Natural killer cell treated with Interleukin-12 subunit alpha and Interleukin-12 subunit beta and Interleukin-15 and Interleukin-18, amount 100 ng/mL, for 72 hours (primary cell): ENCODE measurements at regions not wholly inside any gene's neighbourhood (a gene's known extent, or its start where the extent isn't known, plus 50 kb on each side); places are given as distances from the start of the nearest gene placed in this dataset.

Source experiments
- ATAC-seq, 2 donors: fragments of 150-1000 bp; cut with Tn5 transposase in 1 of 2; sonication (Bioruptor Pico), chemical (Tn5 transposase) in 1 of 2; 2 replicates each; pipeline ENCODE4 v1.10.0; 2021
- DNase-seq: peaks from one replicate; pipeline ENCODE4 v3.0.0; 2022; ENCODE audit warnings: low spot score
- H3K27ac Mint-ChIP-seq, 2 donors: 1 replicate in 1 of 2; 2 replicates in 1 of 2; pipeline ENCODE4 v1.8.0; 2022; ENCODE audit warnings: mixed read lengths in 2 of 2, mild to moderate bottlenecking in 1 of 2, moderate library complexity in 1 of 2
- H3K27me3 Mint-ChIP-seq, 2 donors: 1 replicate in 1 of 2; 2 replicates in 1 of 2; pipeline ENCODE4 v1.8.0; 2022; ENCODE audit warnings: mixed read lengths in 2 of 2
- H3K36me3 Mint-ChIP-seq: one replicate; pipeline ENCODE4 v1.8.0; 2022; ENCODE audit warnings: mixed read lengths
- H3K4me1 Mint-ChIP-seq, 2 donors: 1 replicate in 1 of 2; 2 replicates in 1 of 2; pipeline ENCODE4 v1.8.0; 2022; ENCODE audit warnings: low read depth in 2 of 2, mixed read lengths in 2 of 2, mild to moderate bottlenecking in 1 of 2
- H3K4me3 Mint-ChIP-seq: one replicate; pipeline ENCODE4 v1.8.0; 2022; ENCODE audit warnings: mixed read lengths
- H3K9me3 Mint-ChIP-seq: 2 replicates; pipeline ENCODE4 v1.8.0; 2022; ENCODE audit warnings: mixed read lengths

- Mint-ChIP-seq H3K4me1 (no peaks in the 10 kb centered on the region), H3K27ac (no peak overlapping the region), H3K27me3 (no peaks in the 10 kb centered on the region), H3K9me3 (peaks cover 6% of the 10 kb centered on the region), H3K36me3 (no peaks in the 10 kb centered on the region), H3K4me3 (no peak overlapping the region)
- no peak for ATAC-seq
- DNase-seq: no peak
These were observed 151.7 kb upstream of the COL11A1 start for GRCh38 chr1:103259982-103260381.

DNA sequence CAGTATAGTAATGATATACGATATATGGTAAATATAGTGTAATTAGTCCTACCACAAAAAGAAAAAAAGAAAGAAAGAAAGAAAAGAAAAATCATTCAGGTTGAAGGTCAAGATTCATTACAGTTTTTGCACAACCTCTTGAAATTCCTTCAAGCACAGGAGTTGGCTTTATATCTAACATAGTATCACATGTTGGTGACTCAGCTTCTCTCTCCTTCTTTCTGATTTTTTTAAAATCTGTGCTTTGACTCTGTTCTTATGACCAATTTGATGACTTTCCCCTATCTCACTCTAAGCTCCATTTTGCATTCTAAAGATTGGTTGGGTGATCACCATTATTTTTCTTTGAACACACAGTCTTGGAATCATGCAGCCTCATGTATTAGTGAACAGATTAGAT, 148.2 kb upstream of the COL11A1 start:
- H3K27me3 Mint-ChIP-seq: no peaks in the 10 kb centered on the region

DNA sequence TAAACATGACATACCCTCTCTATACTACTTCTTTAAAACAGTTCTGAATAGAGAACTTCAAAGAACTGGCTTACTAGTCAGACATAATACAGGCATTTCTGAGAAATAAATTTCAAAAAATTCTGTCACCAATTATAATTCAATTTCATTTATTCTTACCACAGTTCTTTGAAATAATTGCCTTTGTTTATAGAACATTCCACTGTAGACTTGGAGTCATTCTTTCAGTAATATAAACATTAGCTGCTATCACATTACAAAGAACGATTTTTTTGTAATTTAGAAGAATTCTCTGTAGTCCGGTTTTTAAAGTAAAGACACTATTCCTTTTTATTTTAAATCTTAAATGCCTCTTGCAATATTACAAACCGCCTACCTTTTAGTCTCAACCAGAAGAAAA, 146.4 kb upstream of the COL11A1 start:
- ATAC-seq: no peak
- H3K4me3 Mint-ChIP-seq: no peak overlapping the region

More for the DNA sequence above, 148.2 kb upstream of the COL11A1 start:
- Mint-ChIP-seq H3K27ac (no peak overlapping the region), H3K4me1 (no peaks in the 10 kb centered on the region), H3K9me3 (peaks cover 9% of the 10 kb centered on the region), H3K4me3 (no peak overlapping the region), H3K36me3 (no peaks in the 10 kb centered on the region)
- DNase-seq (no peak), ATAC-seq (no peak)

GRCh38 chr1:103250441-103250861, 142.1 kb upstream of the COL11A1 start:
- Mint-ChIP-seq H3K4me1 (no peaks in the 10 kb centered on the region), H3K27me3 (no peaks in the 10 kb centered on the region), H3K9me3 (peaks cover 10% of the 10 kb centered on the region), H3K36me3 (no peaks in the 10 kb centered on the region), H3K4me3 (no peak overlapping the region), H3K27ac (no peak overlapping the region)
- no peak for DNase-seq
- no peak for ATAC-seq

More for the DNA sequence above, 146.4 kb upstream of the COL11A1 start:
- H3K36me3 Mint-ChIP-seq: no peaks in the 10 kb centered on the region
- no peaks in the 10 kb centered on the region for H3K4me1 Mint-ChIP-seq
- H3K9me3 Mint-ChIP-seq: peaks cover 13% of the 10 kb centered on the region
- H3K27me3 Mint-ChIP-seq: no peaks in the 10 kb centered on the region
- DNase-seq: no peak
- H3K27ac Mint-ChIP-seq: no peak overlapping the region

GRCh38 chr1:103248417-103249102, 140.2 kb upstream of the COL11A1 start:
- Mint-ChIP-seq H3K27ac (no peak overlapping the region), H3K9me3 (peaks cover 7% of the 10 kb centered on the region), H3K27me3 (no peaks in the 10 kb centered on the region), H3K36me3 (no peaks in the 10 kb centered on the region), H3K4me1 (no peaks in the 10 kb centered on the region), H3K4me3 (no peak overlapping the region)
- DNase-seq (no peak), ATAC-seq (no peak)

DNA sequence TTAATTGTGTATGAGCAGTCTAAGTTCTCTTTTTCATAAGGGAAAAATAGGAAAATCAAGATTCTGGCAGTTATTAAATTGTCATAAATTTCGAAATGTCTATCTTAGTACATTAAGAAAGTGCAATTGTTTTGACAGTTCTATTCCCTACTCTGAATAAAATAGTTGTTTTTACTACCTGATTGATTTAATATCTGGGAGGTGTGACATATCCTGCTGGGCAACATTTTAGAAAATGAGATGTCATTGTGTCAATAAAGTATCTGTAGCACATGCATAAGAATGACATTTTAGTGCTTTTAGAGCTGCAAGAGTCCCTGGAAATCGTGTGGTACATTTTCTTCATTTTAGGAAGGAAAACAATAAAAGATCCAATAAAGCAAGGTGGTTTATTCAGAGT, 139.2 kb upstream of the COL11A1 start:
- Mint-ChIP-seq H3K4me1 (no peaks in the 10 kb centered on the region), H3K9me3 (peaks cover 7% of the 10 kb centered on the region), H3K27ac (no peak overlapping the region), H3K4me3 (no peak overlapping the region), H3K36me3 (no peaks in the 10 kb centered on the region), H3K27me3 (no peaks in the 10 kb centered on the region)
- ATAC-seq: no peak
- DNase-seq: no peak

- ATAC-seq: no peak
- no peaks in the 10 kb centered on the region for H3K36me3 Mint-ChIP-seq
- H3K4me1 Mint-ChIP-seq: no peaks in the 10 kb centered on the region
- no peak for DNase-seq
- no peak overlapping the region for H3K27ac Mint-ChIP-seq
- no peak overlapping the region for H3K4me3 Mint-ChIP-seq
- no peaks in the 10 kb centered on the region for H3K27me3 Mint-ChIP-seq
- H3K9me3 Mint-ChIP-seq: peaks cover 4% of the 10 kb centered on the region
These were observed 135.2 kb upstream of the COL11A1 start for GRCh38 chr1:103243481-103243880.

GRCh38 chr1:103239034-103239433, 130.7 kb upstream of the COL11A1 start:
- Mint-ChIP-seq H3K4me1 (no peaks in the 10 kb centered on the region), H3K36me3 (peaks cover 5% of the 10 kb centered on the region), H3K4me3 (no peak overlapping the region), H3K27ac (no peak overlapping the region), H3K27me3 (no peaks in the 10 kb centered on the region), H3K9me3 (peaks cover 10% of the 10 kb centered on the region)
- DNase-seq (no peak), ATAC-seq (no peak)

- Mint-ChIP-seq H3K27me3 (no peaks in the 10 kb centered on the region), H3K4me3 (no peak overlapping the region), H3K36me3 (no peaks in the 10 kb centered on the region), H3K27ac (no peak overlapping the region), H3K9me3 (peaks cover 6% of the 10 kb centered on the region), H3K4me1 (no peaks in the 10 kb centered on the region)
- no peak for DNase-seq
- no peak for ATAC-seq
These were observed 121.7 kb upstream of the COL11A1 start for GRCh38 chr1:103230061-103230460.

DNA sequence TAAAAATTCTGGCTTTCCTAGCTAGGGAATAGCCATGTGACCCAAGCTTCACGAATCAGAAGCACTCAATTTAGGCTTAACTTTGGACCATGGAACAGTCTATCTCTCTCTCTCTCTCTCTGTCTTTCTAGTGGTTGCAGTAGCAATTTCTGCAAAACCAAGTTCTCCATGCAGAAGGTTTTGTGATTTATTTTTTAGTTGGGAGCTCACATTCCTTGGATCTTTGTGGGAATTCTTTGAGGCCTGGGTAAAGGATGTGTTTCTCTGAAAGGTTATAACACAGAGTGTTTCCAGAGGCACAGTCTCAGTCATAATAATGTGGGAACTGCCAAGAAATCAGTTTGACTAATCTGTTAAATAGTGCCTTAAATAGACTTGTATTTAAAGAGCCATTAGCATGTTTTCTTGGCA, 112.3 kb upstream of the COL11A1 start:
- no peak overlapping the region for H3K4me3 Mint-ChIP-seq
- no peak overlapping the region for H3K27ac Mint-ChIP-seq
- peaks cover 14% of the 10 kb centered on the region for H3K9me3 Mint-ChIP-seq
- H3K27me3 Mint-ChIP-seq: no peaks in the 10 kb centered on the region
- DNase-seq (no peak), ATAC-seq (no peak)
- H3K4me1 Mint-ChIP-seq: no peaks in the 10 kb centered on the region
- H3K36me3 Mint-ChIP-seq: no peaks in the 10 kb centered on the region

GRCh38 chr1:103218821-103219220, 110.5 kb upstream of the COL11A1 start:
- H3K27ac Mint-ChIP-seq: no peak overlapping the region
- H3K27me3 Mint-ChIP-seq: no peaks in the 10 kb centered on the region
- ATAC-seq (no peak), DNase-seq (no peak)
- H3K9me3 Mint-ChIP-seq: peaks cover 18% of the 10 kb centered on the region
- H3K4me1 Mint-ChIP-seq: no peaks in the 10 kb centered on the region
- no peak overlapping the region for H3K4me3 Mint-ChIP-seq
- no peaks in the 10 kb centered on the region for H3K36me3 Mint-ChIP-seq

DNA sequence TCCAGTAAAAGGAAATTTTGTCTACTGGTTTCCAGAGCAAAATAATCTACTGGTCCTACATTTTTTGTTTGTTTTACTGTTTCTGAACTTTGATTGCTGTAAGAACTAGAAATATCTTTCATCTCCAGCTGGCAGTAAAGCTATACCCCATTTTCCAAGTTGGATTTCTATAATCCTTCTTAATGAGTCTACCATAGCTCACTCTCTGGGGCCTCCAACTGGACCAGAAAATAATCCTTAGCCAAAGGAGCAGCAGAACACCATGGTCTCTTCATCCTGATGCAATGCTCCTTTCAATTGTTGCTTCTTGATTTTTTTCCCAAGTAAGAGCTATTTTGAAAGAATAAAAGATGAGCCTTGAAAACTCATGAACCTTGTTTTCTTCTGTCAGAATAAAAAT, 110.0 kb upstream of the COL11A1 start:
- DNase-seq (no peak), ATAC-seq (no peak)
- Mint-ChIP-seq H3K4me1 (no peaks in the 10 kb centered on the region), H3K9me3 (peaks cover 18% of the 10 kb centered on the region), H3K27ac (no peak overlapping the region), H3K27me3 (no peaks in the 10 kb centered on the region), H3K4me3 (no peak overlapping the region), H3K36me3 (no peaks in the 10 kb centered on the region)

DNA sequence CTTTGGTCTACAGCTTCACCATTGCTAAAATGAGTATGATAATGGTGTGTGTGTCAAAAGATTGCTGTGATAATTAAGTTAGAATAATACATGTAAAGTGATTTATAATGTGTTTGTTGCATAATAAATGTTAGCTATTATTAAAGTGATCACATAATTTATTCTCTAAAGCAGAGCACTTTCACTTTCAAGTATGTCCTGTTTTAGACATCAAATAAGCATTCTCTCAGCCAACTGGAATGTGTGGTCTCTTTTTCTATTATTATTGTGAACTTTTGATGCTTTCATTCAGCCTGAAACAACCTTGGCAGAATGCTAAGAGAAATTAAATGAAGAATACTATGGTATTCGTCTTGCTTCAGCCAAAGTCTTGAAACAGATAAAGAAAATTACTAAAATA, 102.8 kb upstream of the COL11A1 start:
- no peaks in the 10 kb centered on the region for H3K36me3 Mint-ChIP-seq
- DNase-seq (no peak), ATAC-seq (no peak)
- H3K4me3 Mint-ChIP-seq: no peak overlapping the region
- no peaks in the 10 kb centered on the region for H3K27me3 Mint-ChIP-seq
- no peaks in the 10 kb centered on the region for H3K4me1 Mint-ChIP-seq
- no peak overlapping the region for H3K27ac Mint-ChIP-seq
- peaks cover 8% of the 10 kb centered on the region for H3K9me3 Mint-ChIP-seq

DNA sequence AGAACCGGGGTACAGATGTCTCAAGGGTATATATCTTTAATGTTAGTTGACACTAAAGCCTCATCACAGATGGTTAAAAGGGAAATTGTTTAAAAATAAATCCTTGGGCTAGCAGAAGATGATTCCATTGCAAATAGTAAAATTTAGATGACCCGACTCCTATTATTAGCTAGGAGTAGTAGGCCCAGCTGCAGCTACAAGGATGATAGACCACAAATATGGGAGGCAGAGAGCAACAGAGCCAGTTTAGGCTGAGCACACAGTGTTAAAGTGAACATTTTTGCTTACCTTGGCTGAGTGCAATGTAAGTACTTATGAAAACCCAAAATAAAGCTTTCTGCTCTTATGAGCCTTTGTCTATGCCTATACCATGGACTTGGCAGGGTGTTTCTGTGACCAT, 100.5 kb upstream of the COL11A1 start:
- no peaks in the 10 kb centered on the region for H3K36me3 Mint-ChIP-seq
- DNase-seq: no peak
- no peak overlapping the region for H3K4me3 Mint-ChIP-seq
- ATAC-seq: no peak
- no peaks in the 10 kb centered on the region for H3K4me1 Mint-ChIP-seq
- H3K9me3 Mint-ChIP-seq: peaks cover 4% of the 10 kb centered on the region
- H3K27me3 Mint-ChIP-seq: no peaks in the 10 kb centered on the region
- H3K27ac Mint-ChIP-seq: no peak overlapping the region

- no peaks in the 10 kb centered on the region for H3K36me3 Mint-ChIP-seq
- H3K27me3 Mint-ChIP-seq: no peaks in the 10 kb centered on the region
- no peaks in the 10 kb centered on the region for H3K4me1 Mint-ChIP-seq
- H3K9me3 Mint-ChIP-seq: peaks cover 4% of the 10 kb centered on the region
- ATAC-seq (no peak), DNase-seq (no peak)
- H3K4me3 Mint-ChIP-seq: no peak overlapping the region
- H3K27ac Mint-ChIP-seq: no peak overlapping the region
These were observed 90.7 kb upstream of the COL11A1 start for GRCh38 chr1:103199001-103199400.
